T-helper 1 cell treated with Interleukin-12 subunit alpha and Interleukin-12 subunit beta and Interleukin-4 antibody, amounts not matched to agents 30 μg/mL and 1 μg/mL, for 36 hours (primary cell): ENCODE measurements at regions not wholly inside any gene's neighbourhood (a gene's known extent, or its start where the extent isn't known, plus 50 kb on each side); places are given as distances from the start of the nearest gene placed in this dataset.

Experiments used
- H3K27ac Mint-ChIP-seq: one replicate; pipeline ENCODE4 v1.8.0; 2021; ENCODE audit warnings: mild to moderate bottlenecking, mixed read lengths
- H3K27me3 Mint-ChIP-seq: one replicate; pipeline ENCODE4 v1.8.0; 2021; ENCODE audit warnings: low read depth, mixed read lengths
- H3K36me3 Mint-ChIP-seq: one replicate; pipeline ENCODE4 v1.8.0; 2021; ENCODE audit warnings: low read depth, mixed read lengths
- H3K4me1 Mint-ChIP-seq: one replicate; pipeline ENCODE4 v1.8.0; 2021; ENCODE audit warnings: low read depth, mixed read lengths
- H3K4me3 Mint-ChIP-seq: one replicate; pipeline ENCODE4 v1.8.0; 2021; ENCODE audit warnings: mild to moderate bottlenecking, moderate library complexity, mixed read lengths
- H3K9me3 Mint-ChIP-seq: one replicate; pipeline ENCODE4 v1.8.0; 2021; ENCODE audit warnings: mixed read lengths

- no peak overlapping the region for H3K4me3 Mint-ChIP-seq
- no peaks in the 10 kb centered on the region for H3K36me3 Mint-ChIP-seq
- no peaks in the 10 kb centered on the region for H3K9me3 Mint-ChIP-seq
- peaks cover 24% of the 10 kb centered on the region for H3K27me3 Mint-ChIP-seq
- H3K4me1 Mint-ChIP-seq = no peaks in the 10 kb centered on the region
- no peak overlapping the region for H3K27ac Mint-ChIP-seq
These were observed 467.1 kb downstream of the ATP23 start for GRCh38 chr12:58408516-58408915.

DNA sequence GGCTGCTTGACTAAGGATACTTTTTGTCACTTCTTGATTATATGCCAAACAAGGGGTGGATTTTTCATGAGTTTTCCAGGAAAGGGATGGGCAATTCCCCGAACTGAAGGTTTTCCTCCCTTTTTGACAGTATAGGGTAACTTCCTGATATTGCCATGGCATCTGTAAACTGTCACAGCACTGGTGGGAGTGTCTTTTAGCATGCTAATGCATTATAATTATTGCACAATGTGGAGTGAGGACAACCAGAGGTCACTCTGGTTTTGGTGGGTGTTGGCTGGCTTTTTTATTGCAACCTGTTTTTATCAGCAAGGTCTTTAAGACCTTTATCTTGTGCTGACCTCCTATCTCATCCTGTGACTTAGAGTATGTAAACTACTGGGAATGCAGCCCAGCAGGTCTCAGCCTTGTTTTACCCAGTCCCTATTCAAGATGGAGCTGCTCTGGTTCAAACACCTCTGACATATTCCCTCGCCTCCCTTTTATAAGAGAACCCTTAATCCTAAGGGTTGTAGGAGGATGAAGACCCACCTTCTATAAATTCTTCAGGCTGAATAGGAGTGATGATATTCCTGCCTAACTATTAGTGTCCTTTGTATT, 471.2 kb downstream of the ATP23 start:
- Mint-ChIP-seq H3K27ac (no peak overlapping the region), H3K36me3 (no peaks in the 10 kb centered on the region), H3K9me3 (no peaks in the 10 kb centered on the region), H3K27me3 (peaks cover 30% of the 10 kb centered on the region), H3K4me3 (no peak overlapping the region), H3K4me1 (no peaks in the 10 kb centered on the region)

DNA sequence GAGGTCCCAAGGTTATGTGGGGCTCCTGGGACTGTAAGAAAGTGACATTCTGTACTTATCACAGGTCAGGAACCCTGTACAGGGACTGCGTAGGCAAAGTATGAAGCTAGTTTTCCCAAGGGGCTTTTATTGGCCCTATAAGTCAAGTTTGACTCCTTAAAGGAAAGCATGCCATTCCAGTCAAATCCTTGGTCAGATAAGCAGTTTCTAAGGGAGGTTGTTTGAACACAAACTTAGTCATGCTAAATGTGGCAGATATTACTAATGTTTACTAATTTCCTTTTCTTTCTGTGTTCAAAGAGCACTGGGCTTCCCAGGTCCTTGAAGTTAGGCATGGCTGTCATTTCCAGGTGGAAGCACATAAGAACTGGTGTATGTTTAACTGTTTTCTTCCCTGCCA, 472.4 kb downstream of the ATP23 start:
- no peak overlapping the region for H3K27ac Mint-ChIP-seq
- no peaks in the 10 kb centered on the region for H3K4me1 Mint-ChIP-seq
- no peak overlapping the region for H3K4me3 Mint-ChIP-seq
- H3K9me3 Mint-ChIP-seq = no peaks in the 10 kb centered on the region
- H3K27me3 Mint-ChIP-seq = peaks cover 30% of the 10 kb centered on the region
- H3K36me3 Mint-ChIP-seq = no peaks in the 10 kb centered on the region

DNA sequence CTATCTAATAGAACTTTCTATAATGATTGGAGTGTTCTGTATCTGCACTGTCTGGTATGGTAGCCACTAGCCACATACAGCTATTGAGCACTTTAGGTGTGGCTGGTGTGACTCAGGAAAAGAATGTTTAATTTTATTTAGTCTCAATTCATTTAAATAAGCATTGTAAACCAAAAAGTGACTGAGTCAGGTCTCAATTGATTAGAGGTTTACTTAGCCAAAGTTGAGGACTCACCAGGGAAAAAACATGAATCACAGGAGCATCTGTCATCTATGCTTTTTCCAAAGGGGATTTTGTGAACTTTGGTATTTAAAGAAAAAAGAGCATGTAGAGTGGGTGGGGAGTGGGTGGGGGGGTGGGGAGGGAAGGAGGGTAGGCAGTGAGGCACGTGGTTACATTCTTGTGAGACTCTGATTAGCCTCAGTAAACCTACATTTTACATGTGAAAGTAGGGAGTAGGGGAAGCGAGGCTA, 473.1 kb downstream of the ATP23 start:
- Mint-ChIP-seq H3K27me3 (peaks cover 32% of the 10 kb centered on the region), H3K27ac (no peak overlapping the region), H3K4me1 (no peaks in the 10 kb centered on the region), H3K4me3 (no peak overlapping the region), H3K9me3 (no peaks in the 10 kb centered on the region), H3K36me3 (no peaks in the 10 kb centered on the region)

GRCh38 chr12:58415716-58416115, 474.3 kb downstream of the ATP23 start:
- H3K4me3 Mint-ChIP-seq = no peak overlapping the region
- H3K9me3 Mint-ChIP-seq = no peaks in the 10 kb centered on the region
- H3K4me1 Mint-ChIP-seq = no peaks in the 10 kb centered on the region
- no peak overlapping the region for H3K27ac Mint-ChIP-seq
- H3K36me3 Mint-ChIP-seq = no peaks in the 10 kb centered on the region
- peaks cover 41% of the 10 kb centered on the region for H3K27me3 Mint-ChIP-seq

GRCh38 chr12:58416236-58416635, 474.9 kb downstream of the ATP23 start:
- no peak overlapping the region for H3K27ac Mint-ChIP-seq
- H3K36me3 Mint-ChIP-seq = no peaks in the 10 kb centered on the region
- H3K9me3 Mint-ChIP-seq = no peaks in the 10 kb centered on the region
- no peak overlapping the region for H3K4me3 Mint-ChIP-seq
- peaks cover 47% of the 10 kb centered on the region for H3K27me3 Mint-ChIP-seq
- H3K4me1 Mint-ChIP-seq = no peaks in the 10 kb centered on the region

- H3K4me1 Mint-ChIP-seq = peaks cover 12% of the 10 kb centered on the region
- no peak overlapping the region for H3K27ac Mint-ChIP-seq
- H3K4me3 Mint-ChIP-seq = no peak overlapping the region
- peaks cover 39% of the 10 kb centered on the region for H3K27me3 Mint-ChIP-seq
- H3K36me3 Mint-ChIP-seq = peaks cover 3% of the 10 kb centered on the region
- H3K9me3 Mint-ChIP-seq = peaks cover 7% of the 10 kb centered on the region
These were observed 477.9 kb downstream of the ATP23 start for GRCh38 chr12:58419196-58419760.

- Mint-ChIP-seq H3K4me1 (peaks cover 16% of the 10 kb centered on the region), H3K9me3 (peaks cover 7% of the 10 kb centered on the region), H3K4me3 (no peak overlapping the region), H3K27ac (no peak overlapping the region), H3K36me3 (peaks cover 3% of the 10 kb centered on the region), H3K27me3 (peaks cover 37% of the 10 kb centered on the region)
These were observed 478.5 kb downstream of the ATP23 start for GRCh38 chr12:58419905-58420304.

DNA sequence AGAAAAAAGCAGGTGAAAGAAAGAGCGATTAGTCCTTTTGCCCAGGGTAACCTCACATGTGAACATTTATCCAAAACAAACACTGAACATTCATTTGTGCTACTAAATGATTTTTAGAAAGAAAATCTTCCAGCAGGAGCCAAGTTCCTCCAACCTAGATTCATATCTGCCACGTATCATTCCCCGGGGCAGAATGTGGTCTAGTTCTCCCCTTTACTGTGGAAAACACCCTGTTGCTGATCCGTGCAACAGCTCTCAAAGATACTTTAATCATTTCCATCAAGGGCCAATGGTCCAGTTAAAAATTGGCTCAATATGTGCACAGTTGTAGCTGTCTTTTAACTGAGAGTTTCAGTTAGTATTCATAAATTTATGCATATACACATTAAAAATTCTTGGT, 479.1 kb downstream of the ATP23 start:
- peaks cover 22% of the 10 kb centered on the region for H3K4me1 Mint-ChIP-seq
- peaks cover 7% of the 10 kb centered on the region for H3K9me3 Mint-ChIP-seq
- H3K36me3 Mint-ChIP-seq = peaks cover 3% of the 10 kb centered on the region
- H3K4me3 Mint-ChIP-seq = no peak overlapping the region
- H3K27me3 Mint-ChIP-seq = peaks cover 36% of the 10 kb centered on the region
- no peak overlapping the region for H3K27ac Mint-ChIP-seq

DNA sequence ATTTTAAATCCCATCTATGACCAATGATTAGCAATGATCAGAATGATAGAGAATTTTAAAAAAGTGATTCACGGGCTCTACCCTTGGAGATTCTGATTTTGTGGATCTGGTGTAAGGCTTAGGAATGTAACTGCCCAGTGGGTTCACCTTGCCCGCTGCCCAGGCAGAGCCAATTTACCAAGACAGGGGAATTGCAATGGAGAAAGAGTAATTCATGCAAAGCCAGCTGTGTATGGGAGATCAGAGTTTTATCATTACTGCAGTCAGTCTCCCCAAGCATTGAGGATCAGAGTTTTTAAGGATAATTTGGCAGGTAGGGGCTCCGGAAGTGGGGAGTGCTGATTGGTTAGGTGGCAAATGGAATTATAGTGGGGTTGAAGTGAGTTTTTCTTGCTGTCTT, 480.6 kb downstream of the ATP23 start:
- H3K27me3 Mint-ChIP-seq = peaks cover 38% of the 10 kb centered on the region
- H3K4me3 Mint-ChIP-seq = no peak overlapping the region
- peaks cover 8% of the 10 kb centered on the region for H3K9me3 Mint-ChIP-seq
- H3K36me3 Mint-ChIP-seq = peaks cover 6% of the 10 kb centered on the region
- H3K27ac Mint-ChIP-seq = no peak overlapping the region
- H3K4me1 Mint-ChIP-seq = peaks cover 37% of the 10 kb centered on the region

- peaks cover 54% of the 10 kb centered on the region for H3K27me3 Mint-ChIP-seq
- H3K4me3 Mint-ChIP-seq = peak overlapping the region; percentile 54
- peaks cover 42% of the 10 kb centered on the region for H3K4me1 Mint-ChIP-seq
- peak overlapping the region; percentile 84 for H3K27ac Mint-ChIP-seq
- H3K9me3 Mint-ChIP-seq = peaks cover 25% of the 10 kb centered on the region
- H3K36me3 Mint-ChIP-seq = peaks cover 21% of the 10 kb centered on the region
These were observed 483.5 kb downstream of the ATP23 start for GRCh38 chr12:58424735-58425392.

- Mint-ChIP-seq H3K36me3 (peaks cover 21% of the 10 kb centered on the region), H3K27ac (peak overlapping the region; percentile 84), H3K9me3 (peaks cover 26% of the 10 kb centered on the region), H3K4me1 (peaks cover 42% of the 10 kb centered on the region), H3K27me3 (peaks cover 47% of the 10 kb centered on the region), H3K4me3 (peak overlapping the region; percentile 54)
These were observed 484.4 kb downstream of the ATP23 start for GRCh38 chr12:58425481-58426392.

DNA sequence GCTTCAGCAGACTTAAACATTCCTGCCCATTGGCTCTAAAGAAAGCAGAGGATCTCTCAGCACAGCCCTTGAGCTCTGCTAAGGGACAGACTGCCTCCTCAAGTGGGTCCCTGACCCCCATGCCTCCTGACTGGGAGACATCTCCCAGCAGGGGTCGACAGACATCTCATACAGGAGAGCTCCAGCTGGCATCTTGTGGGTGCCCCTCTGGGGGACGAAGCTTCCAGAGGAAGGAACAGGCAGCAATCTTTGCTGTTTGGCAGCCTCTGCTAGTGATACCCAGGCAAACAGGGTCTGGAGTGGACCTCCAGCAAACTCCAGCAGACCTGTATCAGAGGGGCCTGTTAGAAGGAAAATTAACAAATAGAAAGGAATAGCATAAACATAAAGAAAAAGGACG, 485.1 kb downstream of the ATP23 start:
- peak overlapping the region; percentile 38 for H3K4me3 Mint-ChIP-seq
- peaks cover 42% of the 10 kb centered on the region for H3K4me1 Mint-ChIP-seq
- H3K27ac Mint-ChIP-seq = peak overlapping the region; percentile 84
- H3K36me3 Mint-ChIP-seq = peaks cover 21% of the 10 kb centered on the region
- H3K9me3 Mint-ChIP-seq = peaks cover 29% of the 10 kb centered on the region
- H3K27me3 Mint-ChIP-seq = peaks cover 43% of the 10 kb centered on the region

- Mint-ChIP-seq H3K27ac (no peak overlapping the region), H3K4me3 (no peak overlapping the region), H3K4me1 (no peaks in the 10 kb centered on the region), H3K36me3 (peaks cover 2% of the 10 kb centered on the region), H3K9me3 (peaks cover 5% of the 10 kb centered on the region), H3K27me3 (peaks cover 31% of the 10 kb centered on the region)
These were observed 486.3 kb downstream of the LRIG3 start for GRCh38 chr12:58433959-58434358.
